ENCODE measurements at regions not wholly inside any gene's neighbourhood (a gene's known extent, or its start where the extent isn't known, plus 50 kb on each side); places are given as distances from the start of the nearest gene placed in this dataset.
"Not testable (repeated sequence)": the region's sequence is repeated elsewhere in the genome, so short reads cannot be mapped to it uniquely, and the experiment has no call there.

GRCh38 chr1:55775007-55775406 is 559.8 kb upstream of the USP24 start:
- DNase-seq (ENCODE audit: low spot score) = no peak

GRCh38 chr1:55774446-55774845 is 559.3 kb upstream of the USP24 start:
- DNase-seq (ENCODE audit: low spot score) = no peak

- DNase-seq (ENCODE audit: low spot score) = no peak
Measured at GRCh38 chr1:55773211-55773940, 558.2 kb upstream of the USP24 start.

- DNase-seq (ENCODE audit: low spot score) = no peak
Measured at GRCh38 chr1:55768327-55768952, 553.3 kb upstream of the USP24 start.

- no peak for DNase-seq (ENCODE audit: low spot score)
Measured at GRCh38 chr1:55767171-55767570, 552.0 kb upstream of the USP24 start.

- not testable (repeated sequence) for DNase-seq (ENCODE audit: low spot score)
Measured at GRCh38 chr1:55765505-55765904, 550.3 kb upstream of the USP24 start.

GRCh38 chr1:55751776-55752175 is 536.6 kb upstream of the USP24 start:
- DNase-seq (ENCODE audit: low spot score) = no peak

- DNase-seq (ENCODE audit: low spot score) = no peak
Measured at GRCh38 chr1:55750628-55750995, 535.4 kb upstream of the USP24 start.

GRCh38 chr1:55749975-55750627 is 534.9 kb upstream of the USP24 start:
- no peak for DNase-seq (ENCODE audit: low spot score)

- no peak for DNase-seq (ENCODE audit: low spot score)
Measured at GRCh38 chr1:55747408-55747841, 532.3 kb upstream of the USP24 start.

GRCh38 chr1:55746710-55747109 is 531.5 kb upstream of the USP24 start:
- DNase-seq (ENCODE audit: low spot score) = no peak

- no peak for DNase-seq (ENCODE audit: low spot score)
Measured at GRCh38 chr1:55741516-55741915, 526.4 kb upstream of the USP24 start.

- DNase-seq (ENCODE audit: low spot score) = no peak
Measured at GRCh38 chr1:55735106-55735505, 519.9 kb upstream of the USP24 start.

GRCh38 chr1:55726994-55727393 is 511.8 kb upstream of the USP24 start:
- no peak for DNase-seq (ENCODE audit: low spot score)

GRCh38 chr1:55725378-55725777 is 510.2 kb upstream of the USP24 start:
- no peak for DNase-seq (ENCODE audit: low spot score)

- DNase-seq (ENCODE audit: low spot score) = no peak
Measured at GRCh38 chr1:55724551-55725325, 509.6 kb upstream of the USP24 start.

GRCh38 chr1:55723001-55723400 is 507.8 kb upstream of the USP24 start:
- no peak for DNase-seq (ENCODE audit: low spot score)

GRCh38 chr1:55720261-55720660 is 505.1 kb upstream of the USP24 start:
- no peak for DNase-seq (ENCODE audit: low spot score)

GRCh38 chr1:55718758-55719671 is 503.9 kb upstream of the USP24 start:
- no peak for DNase-seq (ENCODE audit: low spot score)

- DNase-seq (ENCODE audit: low spot score) = no peak
Measured at GRCh38 chr1:55717111-55717510, 501.9 kb upstream of the USP24 start.

GRCh38 chr1:55716610-55717009 is 501.4 kb upstream of the USP24 start:
- DNase-seq (ENCODE audit: low spot score) = no peak

- no peak for DNase-seq (ENCODE audit: low spot score)
Measured at GRCh38 chr1:55716151-55716550, 501.0 kb upstream of the USP24 start.
